H9 (cell line): ENCODE measurements at regions not wholly inside any gene's neighbourhood (a gene's known extent, or its start where the extent isn't known, plus 50 kb on each side); places are given as distances from the start of the nearest gene placed in this dataset.

Experiments
- DNase-seq: peaks from one replicate; pipeline ENCODE4 v3.0.0-alpha.2; 2017
- H2AFZ ChIP-seq: one replicate; pipeline ENCODE4 v1.6.1; 2013; ENCODE audit warnings: mild to moderate bottlenecking, low read length, control low read depth, moderate library complexity
- H2AK5ac ChIP-seq: 2 replicates; pipeline ENCODE4 v1.6.1; 2013; ENCODE audit warnings: low read length, control low read depth, mixed read lengths; ENCODE audit not compliant: insufficient read length
- H2BK120ac ChIP-seq: one replicate; pipeline ENCODE4 v1.6.1; 2013; ENCODE audit warnings: low read depth, mild to moderate bottlenecking, low read length, control low read depth, inconsistent platforms; ENCODE audit not compliant: poor library complexity, severe bottlenecking
- H2BK12ac ChIP-seq: 2 replicates; pipeline ENCODE4 v1.6.1; 2013; ENCODE audit warnings: low read length, control low read depth, mixed read lengths, low read depth; ENCODE audit not compliant: insufficient read length
- H2BK15ac ChIP-seq: 2 replicates; pipeline ENCODE4 v1.6.1; 2013; ENCODE audit warnings: low read depth, low read length, control low read depth
- H2BK20ac ChIP-seq: one replicate; pipeline ENCODE4 v1.6.1; 2013; ENCODE audit warnings: low read depth, mild to moderate bottlenecking, low read length, control low read depth, inconsistent platforms; ENCODE audit not compliant: poor library complexity, severe bottlenecking
- H2BK5ac ChIP-seq: 2 replicates; pipeline ENCODE4 v1.6.1; 2013; ENCODE audit warnings: low read length, control low read depth, mixed read lengths; ENCODE audit not compliant: insufficient read length
- H3K14ac ChIP-seq: 2 replicates; pipeline ENCODE4 v1.6.1; 2013; ENCODE audit warnings: low read length, control low read depth; ENCODE audit not compliant: insufficient read depth
- H3K18ac ChIP-seq: 2 replicates; pipeline ENCODE4 v1.6.1; 2013; ENCODE audit warnings: low read depth, mild to moderate bottlenecking, mixed read lengths, low read length, control low read depth; ENCODE audit not compliant: insufficient read length
- H3K23ac ChIP-seq: 2 replicates; pipeline ENCODE4 v1.6.1; 2013; ENCODE audit warnings: low read length, control low read depth, mixed read lengths, low read depth; ENCODE audit not compliant: insufficient read length
- H3K23me2 ChIP-seq: 2 replicates; pipeline ENCODE4 v1.6.1; 2013; ENCODE audit warnings: low read depth, mild to moderate bottlenecking, mixed read lengths, low read length, control low read depth; ENCODE audit not compliant: insufficient read length, poor library complexity, severe bottlenecking
- H3K27ac ChIP-seq: 2 replicates; pipeline ENCODE4 v1.5.1; 2013; ENCODE audit warnings: low read length, control low read depth, mixed read lengths, low read depth; ENCODE audit not compliant: insufficient read length
- H3K27me3 ChIP-seq: 2 replicates; pipeline ENCODE4 v1.6.1; 2013; ENCODE audit warnings: low read length, control low read depth, inconsistent platforms; ENCODE audit not compliant: insufficient read depth
- H3K4ac ChIP-seq: 2 replicates; pipeline ENCODE4 v1.6.1; 2013; ENCODE audit warnings: low read depth, mild to moderate bottlenecking, control low read depth, inconsistent platforms, low read length, moderate library complexity
- H3K4me1 ChIP-seq: 2 replicates; pipeline ENCODE4 v1.6.1; 2013; ENCODE audit warnings: low read length, control low read depth, inconsistent platforms; ENCODE audit not compliant: insufficient read depth
- H3K4me2 ChIP-seq: 2 replicates; pipeline ENCODE4 v1.6.1; 2013; ENCODE audit warnings: low read length, control low read depth, mixed read lengths; ENCODE audit not compliant: insufficient read length, insufficient read depth
- H3K56ac ChIP-seq: 2 replicates; pipeline ENCODE4 v1.6.1; 2013; ENCODE audit warnings: low read depth, mild to moderate bottlenecking, mixed read lengths, low read length, control low read depth; ENCODE audit not compliant: insufficient read length
- H3K79me1 ChIP-seq: 2 replicates; pipeline ENCODE4 v1.6.1; 2013; ENCODE audit warnings: low read depth, mild to moderate bottlenecking, moderate library complexity, low read length, control low read depth, inconsistent platforms; ENCODE audit not compliant: insufficient read depth, poor library complexity, severe bottlenecking
- H3K79me2 ChIP-seq: 2 replicates; pipeline ENCODE4 v1.6.1; 2013; ENCODE audit warnings: low read length, control low read depth, inconsistent platforms; ENCODE audit not compliant: insufficient read depth
- H3K9ac ChIP-seq: 2 replicates; pipeline ENCODE4 v1.6.1; 2013; ENCODE audit warnings: low read length, control low read depth, mixed read lengths; ENCODE audit not compliant: insufficient read length; ENCODE audit errors: extremely low read depth
- H3K9me3 ChIP-seq: one replicate; pipeline ENCODE4 v1.6.1; 2013; ENCODE audit warnings: low read depth, low read length, inconsistent platforms; ENCODE audit not compliant: control insufficient read depth
- H3T11ph ChIP-seq: one replicate; pipeline ENCODE4 v1.6.1; 2013; ENCODE audit warnings: mild to moderate bottlenecking, low read length, control low read depth, inconsistent platforms
- H4K20me1 ChIP-seq: one replicate; pipeline ENCODE4 v1.6.1; 2013; ENCODE audit not compliant: control insufficient read depth, insufficient read length, insufficient read depth
- H4K5ac ChIP-seq: 2 replicates; pipeline ENCODE4 v1.6.1; 2013; ENCODE audit warnings: low read depth, mild to moderate bottlenecking, mixed read lengths, low read length, control low read depth; ENCODE audit not compliant: insufficient read length
- H4K8ac ChIP-seq: replicated peaks from 2 replicates; pipeline ENCODE4 v1.6.1; 2013; ENCODE audit warnings: low read length, control low read depth, mixed read lengths, low read depth; ENCODE audit not compliant: insufficient read length
- H4K91ac ChIP-seq: 2 replicates; pipeline ENCODE4 v1.6.1; 2013; ENCODE audit warnings: low read depth, mild to moderate bottlenecking, moderate library complexity, mixed read lengths, low read length, control low read depth; ENCODE audit not compliant: insufficient read length
- H3K27ac Mint-ChIP-seq, 3 experiments: 2 replicates in 2 of 3; 3 replicates in 1 of 3; pipeline ENCODE4 v1.8.0; 2020 to 2021; ENCODE audit warnings: mixed read lengths in 3 of 3, mild to moderate bottlenecking in 1 of 3, moderate library complexity in 1 of 3
- H3K27me3 Mint-ChIP-seq: 2 replicates; pipeline ENCODE4 v1.8.0; 2021; ENCODE audit warnings: low read depth, mild to moderate bottlenecking, moderate library complexity, mixed read lengths
- H3K36me3 Mint-ChIP-seq, 3 experiments: 2 replicates in 2 of 3; 3 replicates in 1 of 3; pipeline ENCODE4 v1.8.0; 2020 to 2021; ENCODE audit warnings: low read depth in 3 of 3, mixed read lengths in 3 of 3; ENCODE audit not compliant: insufficient read depth in 1 of 3
- H3K4me1 Mint-ChIP-seq, 2 experiments: 2 replicates each; pipeline ENCODE4 v1.8.0; 2020; ENCODE audit warnings: mixed read lengths in 2 of 2
- H3K4me3 Mint-ChIP-seq, 2 experiments: 2 replicates in 1 of 2; 3 replicates in 1 of 2; pipeline ENCODE4 v1.8.0; 2020 to 2021; ENCODE audit warnings: mild to moderate bottlenecking in 2 of 2, mixed read lengths in 2 of 2, moderate library complexity in 1 of 2
- H3K9me3 Mint-ChIP-seq, 2 experiments: 2 replicates in 1 of 2; 3 replicates in 1 of 2; pipeline ENCODE4 v1.8.0; 2020; ENCODE audit warnings: mild to moderate bottlenecking in 2 of 2, mixed read lengths in 2 of 2, moderate library complexity in 1 of 2
- TF ChIP-seq, protein P1 (sequence below): fragments of 200-600 bp; sonication (generic); conservative IDR thresholded peaks from 3 replicates; pipeline ENCODE4 v1.8.0; 2021; ENCODE audit warnings: antibody characterized with exemption, mild to moderate bottlenecking

DNA sequence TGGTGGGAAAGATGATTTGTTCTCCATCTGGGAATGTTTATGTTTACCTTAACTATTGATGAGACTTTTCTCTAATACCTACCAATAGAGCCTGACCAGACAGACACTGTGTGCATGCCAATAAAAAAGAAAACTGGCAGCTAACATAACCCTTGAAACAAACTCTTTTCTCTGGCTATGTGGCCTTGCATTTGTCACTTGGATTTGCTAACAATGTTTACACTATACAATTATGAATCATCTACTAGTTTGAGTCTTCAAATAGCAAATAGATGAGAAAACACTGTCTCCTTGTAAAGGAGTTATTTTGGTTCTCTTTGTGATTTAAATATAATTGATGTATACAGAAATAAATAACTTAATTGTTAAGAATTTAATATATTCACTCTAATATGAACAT lies 273.1 kb downstream of the SEMA3D start:
- Histone ChIP-seq H3K4ac (no peak overlapping the region), H3K23ac (no peak overlapping the region), H3K14ac (no peak overlapping the region), H3K18ac (no peak overlapping the region), H2BK5ac (no peak overlapping the region), H3K27me3 (no peaks in the 10 kb centered on the region), H2AFZ (no peak overlapping the region), H4K20me1 (no peaks in the 10 kb centered on the region), H3T11ph (no peak overlapping the region), H2BK20ac (no peak overlapping the region), H3K9me3 (no peaks in the 10 kb centered on the region), H2BK12ac (no peak overlapping the region), H2AK5ac (no peak overlapping the region), H3K4me1 (no peaks in the 10 kb centered on the region; the same call in 1 of the 2 replicates), H3K4me2 (no peak overlapping the region), H3K23me2 (no peaks in the 10 kb centered on the region), H3K9ac (no peak overlapping the region), H3K79me1 (no peaks in the 10 kb centered on the region), H2BK120ac (no peak overlapping the region), H3K79me2 (no peaks in the 10 kb centered on the region), H2BK15ac (no peak overlapping the region), H4K5ac (no peak overlapping the region), H4K8ac (no peak overlapping the region), H3K56ac (no peak overlapping the region), H3K27ac (no peak overlapping the region), H4K91ac (no peak overlapping the region)
- H3K4me3 Mint-ChIP-seq, result no peak overlapping the region
- TF ChIP-seq, protein P1, sequence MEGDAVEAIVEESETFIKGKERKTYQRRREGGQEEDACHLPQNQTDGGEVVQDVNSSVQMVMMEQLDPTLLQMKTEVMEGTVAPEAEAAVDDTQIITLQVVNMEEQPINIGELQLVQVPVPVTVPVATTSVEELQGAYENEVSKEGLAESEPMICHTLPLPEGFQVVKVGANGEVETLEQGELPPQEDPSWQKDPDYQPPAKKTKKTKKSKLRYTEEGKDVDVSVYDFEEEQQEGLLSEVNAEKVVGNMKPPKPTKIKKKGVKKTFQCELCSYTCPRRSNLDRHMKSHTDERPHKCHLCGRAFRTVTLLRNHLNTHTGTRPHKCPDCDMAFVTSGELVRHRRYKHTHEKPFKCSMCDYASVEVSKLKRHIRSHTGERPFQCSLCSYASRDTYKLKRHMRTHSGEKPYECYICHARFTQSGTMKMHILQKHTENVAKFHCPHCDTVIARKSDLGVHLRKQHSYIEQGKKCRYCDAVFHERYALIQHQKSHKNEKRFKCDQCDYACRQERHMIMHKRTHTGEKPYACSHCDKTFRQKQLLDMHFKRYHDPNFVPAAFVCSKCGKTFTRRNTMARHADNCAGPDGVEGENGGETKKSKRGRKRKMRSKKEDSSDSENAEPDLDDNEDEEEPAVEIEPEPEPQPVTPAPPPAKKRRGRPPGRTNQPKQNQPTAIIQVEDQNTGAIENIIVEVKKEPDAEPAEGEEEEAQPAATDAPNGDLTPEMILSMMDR, result no peak
- H3K36me3 Mint-ChIP-seq, result peaks cover 3 to 4% (median 3%) of the 10 kb centered on the region in 3 experiments; a peak in 4 of 7 replicates
- H3K9me3 Mint-ChIP-seq, result peaks cover 1 to 4% of the 10 kb centered on the region in 2 experiments; a peak in 2 of 5 replicates
- H3K27ac Mint-ChIP-seq, result no peak overlapping the region
- no peaks in the 10 kb centered on the region for H3K27me3 Mint-ChIP-seq
- DNase-seq, result no peak
- peaks cover 37 to 47% of the 10 kb centered on the region in 2 experiments for H3K4me1 Mint-ChIP-seq
